ENCODE measurements at regions not wholly inside any gene's neighbourhood (a gene's known extent, or its start where the extent isn't known, plus 50 kb on each side); places are given as distances from the start of the nearest gene placed in this dataset.
A peak's percentile ranks its signal among the peaks of the same experiment; 100 is the strongest.

- Histone ChIP-seq H3K36me3 (ENCODE audit: control insufficient read depth, insufficient read depth, low read length) (no peaks in the 10 kb centered on the region), H3K27me3 (ENCODE audit: control insufficient read depth, insufficient read depth, low read length, poor library complexity, severe bottlenecking) (no peaks in the 10 kb centered on the region), H3K4me1 (ENCODE audit: control insufficient read depth, insufficient read depth, low read length) (no peaks in the 10 kb centered on the region), H3K9me3 (ENCODE audit: control insufficient read depth, low read length) (no peaks in the 10 kb centered on the region), H3K27ac (ENCODE audit: low read depth, low read length) (no peak overlapping the region), H3K9ac (ENCODE audit: extremely low read depth, low read length, poor library complexity, severe bottlenecking) (no peak overlapping the region), H3K4me3 (ENCODE audit: low read length) (no peak overlapping the region)
- no peak overlapping the region for H3K4me3 Mint-ChIP-seq
- H3K27ac Mint-ChIP-seq: no peak overlapping the region
- H3K36me3 Mint-ChIP-seq (ENCODE audit: low read depth): no peaks in the 10 kb centered on the region
- peak; percentile 71 for DNase-seq
- 88 to 100% methylated on average over 1 to 2 of the region's 2 CpGs for WGBS, 2 experiments (ENCODE audit: insufficient coverage in 1 of 2, insufficient read length in 1 of 2)
- H3K9me3 Mint-ChIP-seq: peaks cover 4% of the 10 kb centered on the region
- H3K4me1 Mint-ChIP-seq: peaks cover 6% of the 10 kb centered on the region
- peaks cover 11% of the 10 kb centered on the region for H3K27me3 Mint-ChIP-seq (ENCODE audit: insufficient read depth)
- TF ChIP-seq CTCF (conservative IDR thresholded peaks at IDR 0.05): peak; percentile 74
Measured at GRCh38 chr12:88393017-88393767, 187.1 kb downstream of the KITLG start.

GRCh38 chr12:88398031-88398430 is 182.2 kb downstream of the KITLG start:
- WGBS, 2 experiments (ENCODE audit: insufficient coverage in 1 of 2, insufficient read length in 1 of 2): 75 to 86% methylated on average over 1 to 2 of the region's 2 CpGs
- Histone ChIP-seq H3K4me3 (ENCODE audit: low read length) (no peak overlapping the region), H3K27me3 (ENCODE audit: control insufficient read depth, insufficient read depth, low read length, poor library complexity, severe bottlenecking) (no peaks in the 10 kb centered on the region), H3K27ac (ENCODE audit: low read depth, low read length) (no peak overlapping the region), H3K9ac (ENCODE audit: extremely low read depth, low read length, poor library complexity, severe bottlenecking) (no peak overlapping the region), H3K4me1 (ENCODE audit: control insufficient read depth, insufficient read depth, low read length) (no peaks in the 10 kb centered on the region), H3K36me3 (ENCODE audit: control insufficient read depth, insufficient read depth, low read length) (no peaks in the 10 kb centered on the region), H3K9me3 (ENCODE audit: control insufficient read depth, low read length) (no peaks in the 10 kb centered on the region)
- Mint-ChIP-seq H3K27me3 (ENCODE audit: insufficient read depth) (no peaks in the 10 kb centered on the region), H3K4me1 (no peaks in the 10 kb centered on the region), H3K4me3 (no peak overlapping the region), H3K27ac (no peak overlapping the region), H3K9me3 (peaks cover 4% of the 10 kb centered on the region), H3K36me3 (ENCODE audit: low read depth) (no peaks in the 10 kb centered on the region)
- TF ChIP-seq CTCF (conservative IDR thresholded peaks at IDR 0.05): no peak
- DNase-seq: no peak

GRCh38 chr12:88399811-88400210 is 180.5 kb downstream of the KITLG start:
- Histone ChIP-seq H3K36me3 (ENCODE audit: control insufficient read depth, insufficient read depth, low read length) (no peaks in the 10 kb centered on the region), H3K27ac (ENCODE audit: low read depth, low read length) (no peak overlapping the region), H3K9ac (ENCODE audit: extremely low read depth, low read length, poor library complexity, severe bottlenecking) (no peak overlapping the region), H3K27me3 (ENCODE audit: control insufficient read depth, insufficient read depth, low read length, poor library complexity, severe bottlenecking) (no peaks in the 10 kb centered on the region), H3K9me3 (ENCODE audit: control insufficient read depth, low read length) (no peaks in the 10 kb centered on the region), H3K4me1 (ENCODE audit: control insufficient read depth, insufficient read depth, low read length) (no peaks in the 10 kb centered on the region), H3K4me3 (ENCODE audit: low read length) (no peak overlapping the region)
- DNase-seq: no peak
- no peak for TF ChIP-seq CTCF (conservative IDR thresholded peaks at IDR 0.05)
- Mint-ChIP-seq H3K36me3 (ENCODE audit: low read depth) (no peaks in the 10 kb centered on the region), H3K27me3 (ENCODE audit: insufficient read depth) (no peaks in the 10 kb centered on the region), H3K4me1 (no peaks in the 10 kb centered on the region), H3K4me3 (no peak overlapping the region), H3K27ac (no peak overlapping the region), H3K9me3 (no peaks in the 10 kb centered on the region)
- 100% methylated on average over 2 of the region's 2 CpGs; no CpG with 5 or more reads in 1 of the 2 experiments for WGBS, 2 experiments (ENCODE audit: insufficient coverage in 1 of 2, insufficient read length in 1 of 2)

All from endodermal cell (in vitro differentiated cells).